ENCODE measurements at regions not wholly inside any gene's neighbourhood (a gene's known extent, or its start where the extent isn't known, plus 50 kb on each side); places are given as distances from the start of the nearest gene placed in this dataset.

- no peak for TF ChIP-seq CTCF (IDR thresholded peaks at IDR 0.05)
- no peak for TF ChIP-seq SIN3A (IDR thresholded peaks at IDR 0.05; ENCODE audit: borderline replicate concordance, insufficient read depth, low read depth, low read length)
- no peak for TF ChIP-seq TCF7L2 (IDR thresholded peaks at IDR 0.05; ENCODE audit: low read depth, low read length)
- TF ChIP-seq POLR2AphosphoS5 (IDR thresholded peaks at IDR 0.05; ENCODE audit: low read depth, low read length), result no peak
Measured at GRCh38 chr6:82576284-82576683, 212.7 kb downstream of the TPBG start.
